GM12864 (cell line): ENCODE measurements at regions not wholly inside any gene's neighbourhood (a gene's known extent, or its start where the extent isn't known, plus 50 kb on each side); places are given as distances from the start of the nearest gene placed in this dataset.

ENCODE experiments used
- DNase-seq: peaks from one replicate; pipeline ENCODE4 v3.0.0-alpha.2; 2011; ENCODE audit warnings: low read depth
- H3K4me3 ChIP-seq: 2 replicates; pipeline ENCODE4 v1.5.1; 2011; ENCODE audit warnings: mild to moderate bottlenecking, low read depth, low read length, control low read depth
- TF ChIP-seq, protein P1 (sequence below): IDR thresholded peaks from 2 replicates; pipeline ENCODE4 v1.5.1; 2011; ENCODE audit warnings: low read depth, mild to moderate bottlenecking, moderate library complexity, low read length, control low read depth, inconsistent platforms; ENCODE audit errors: missing control alignments

DNA sequence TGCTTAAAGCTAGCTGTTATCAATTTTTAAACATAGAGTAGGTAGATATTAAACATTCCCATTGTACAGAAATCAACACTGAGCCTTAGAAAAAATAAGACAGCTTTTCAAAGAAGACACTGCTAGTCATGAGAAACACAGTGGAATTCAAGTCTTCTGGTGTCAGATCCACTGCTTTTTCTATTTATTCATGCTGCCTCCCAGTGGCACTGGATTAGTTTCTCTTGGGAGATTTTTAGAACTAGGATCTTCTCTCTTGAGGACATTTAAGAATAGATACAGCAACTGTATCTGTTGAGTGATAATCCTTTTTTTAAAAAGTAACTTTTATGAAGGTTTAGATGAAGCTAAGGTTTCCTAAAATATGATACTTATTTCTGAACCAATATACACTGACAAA, 1635.4 kb upstream of the C9orf72 start:
- H3K4me3 ChIP-seq = no peak overlapping the region
- DNase-seq = no peak
- TF ChIP-seq, protein P1, sequence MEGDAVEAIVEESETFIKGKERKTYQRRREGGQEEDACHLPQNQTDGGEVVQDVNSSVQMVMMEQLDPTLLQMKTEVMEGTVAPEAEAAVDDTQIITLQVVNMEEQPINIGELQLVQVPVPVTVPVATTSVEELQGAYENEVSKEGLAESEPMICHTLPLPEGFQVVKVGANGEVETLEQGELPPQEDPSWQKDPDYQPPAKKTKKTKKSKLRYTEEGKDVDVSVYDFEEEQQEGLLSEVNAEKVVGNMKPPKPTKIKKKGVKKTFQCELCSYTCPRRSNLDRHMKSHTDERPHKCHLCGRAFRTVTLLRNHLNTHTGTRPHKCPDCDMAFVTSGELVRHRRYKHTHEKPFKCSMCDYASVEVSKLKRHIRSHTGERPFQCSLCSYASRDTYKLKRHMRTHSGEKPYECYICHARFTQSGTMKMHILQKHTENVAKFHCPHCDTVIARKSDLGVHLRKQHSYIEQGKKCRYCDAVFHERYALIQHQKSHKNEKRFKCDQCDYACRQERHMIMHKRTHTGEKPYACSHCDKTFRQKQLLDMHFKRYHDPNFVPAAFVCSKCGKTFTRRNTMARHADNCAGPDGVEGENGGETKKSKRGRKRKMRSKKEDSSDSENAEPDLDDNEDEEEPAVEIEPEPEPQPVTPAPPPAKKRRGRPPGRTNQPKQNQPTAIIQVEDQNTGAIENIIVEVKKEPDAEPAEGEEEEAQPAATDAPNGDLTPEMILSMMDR = no peak

DNA sequence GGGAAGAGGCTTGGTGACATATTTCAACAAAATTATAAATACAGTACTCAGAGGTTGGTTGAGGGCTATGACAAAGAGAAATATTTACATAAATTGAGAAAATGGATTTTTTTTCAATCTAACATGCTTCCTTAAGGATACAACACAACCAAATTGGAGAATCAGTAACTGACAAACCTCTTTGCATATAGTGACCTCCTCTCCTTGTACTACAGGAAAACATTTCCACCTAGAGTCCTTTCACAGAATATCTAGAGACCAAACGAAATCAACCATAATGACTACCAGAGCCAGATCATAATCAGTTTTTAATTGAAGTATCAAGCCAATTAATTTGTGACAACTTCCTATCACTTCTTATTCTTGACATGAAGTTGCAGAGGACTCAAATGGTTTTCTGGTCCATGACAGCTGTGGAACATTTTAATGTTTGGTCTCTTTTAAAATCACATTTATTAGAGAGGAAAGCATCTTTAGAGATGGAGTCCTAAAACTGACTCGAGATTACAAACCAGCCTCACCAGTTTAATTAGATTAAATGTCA, 1636.5 kb upstream of the C9orf72 start:
- no peak overlapping the region for H3K4me3 ChIP-seq
- TF ChIP-seq, protein P1 = no peak
- no peak for DNase-seq

GRCh38 chr9:29211003-29211579, 1637.8 kb upstream of the C9orf72 start:
- TF ChIP-seq, protein P1 = no peak
- H3K4me3 ChIP-seq = no peak overlapping the region
- no peak for DNase-seq

GRCh38 chr9:29211580-29212396, 1638.5 kb upstream of the C9orf72 start:
- H3K4me3 ChIP-seq = no peak overlapping the region
- DNase-seq = no peak
- TF ChIP-seq, protein P1 = peak; percentile 67

- no peak for DNase-seq
- no peak overlapping the region for H3K4me3 ChIP-seq
- TF ChIP-seq, protein P1 = no peak
Measured at GRCh38 chr9:29212397-29213387, 1639.4 kb upstream of the C9orf72 start.

GRCh38 chr9:29213417-29214153, 1640.3 kb upstream of the C9orf72 start, which contains the start of gene LINGO2:
Gene LINGO2, minus strand, starts transcription at chr9:29213601.
- no peak within 1 kb of the TSS for H3K4me3 ChIP-seq
- TF ChIP-seq, protein P1 = no peak
- DNase-seq = no peak
